IMR-90 (cell line): ENCODE measurements at regions not wholly inside any gene's neighbourhood (a gene's known extent, or its start where the extent isn't known, plus 50 kb on each side); places are given as distances from the start of the nearest gene placed in this dataset.

ENCODE experiments used
- ATAC-seq: fragments of 200-7000 bp; cut with Tn5 transposase; 2 replicates; pipeline ENCODE4 v1.9.1; 2020; ENCODE audit warnings: low read depth, mild to moderate bottlenecking, moderate library complexity
- BruUV-seq: library from RNA; stranded (reverse); fragments of 400-500 nt; replicated peaks from 2 replicates; lab custom pipeline; 2021; lab: Mats Ljungman, UMichigan
- CTCF ChIA-PET: fragments of 300-600 bp; formaldehyde crosslinking; extraction: SDS; loops from one replicate; lab custom pipeline; 2021; ENCODE audit warnings: antibody characterized with exemption; lab: Yijun Ruan, JAX
- POLR2A ChIA-PET: fragments of 300-600 bp; sonication (Branson Sonifier 250); formaldehyde crosslinking; loops from one replicate; lab custom pipeline; 2022; ENCODE audit warnings: antibody characterized with exemption; ENCODE audit not compliant: unreplicated experiment; lab: Charles Lee
- DNase-seq: peaks from one replicate; pipeline ENCODE4 v3.0.0; 2013
- H2AFZ ChIP-seq: replicated peaks from 2 replicates; pipeline ENCODE3; 2013; ENCODE audit warnings: low read length, mild to moderate bottlenecking; ENCODE audit not compliant: poor library complexity
- H2AK5ac ChIP-seq: 2 replicates; pipeline ENCODE4 v1.6.1; 2013; ENCODE audit warnings: low read depth, low read length, inconsistent platforms
- H2AK9ac ChIP-seq: replicated peaks from 2 replicates; pipeline ENCODE3; 2013; ENCODE audit warnings: mild to moderate bottlenecking, low read depth, low read length, moderate library complexity; ENCODE audit not compliant: poor library complexity
- H2BK120ac ChIP-seq: 2 replicates; pipeline ENCODE4 v1.6.1; 2013; ENCODE audit warnings: low read depth, low read length, inconsistent platforms
- H2BK15ac ChIP-seq: 3 replicates; pipeline ENCODE4 v1.6.1; 2013; ENCODE audit warnings: low read depth, low read length, inconsistent platforms
- H2BK20ac ChIP-seq: 2 replicates; pipeline ENCODE4 v1.6.1; 2013; ENCODE audit warnings: low read depth, mild to moderate bottlenecking, inconsistent platforms, low read length, moderate library complexity
- H2BK5ac ChIP-seq: 2 replicates; pipeline ENCODE4 v1.6.1; 2013; ENCODE audit warnings: mild to moderate bottlenecking, low read depth, low read length, inconsistent platforms; ENCODE audit not compliant: poor library complexity, severe bottlenecking
- H3K14ac ChIP-seq: replicated peaks from 2 replicates; pipeline ENCODE4 v1.6.1; 2013; ENCODE audit warnings: low read depth, low read length, inconsistent platforms
- H3K18ac ChIP-seq: 2 replicates; pipeline ENCODE4 v1.6.1; 2013; ENCODE audit warnings: low read depth, low read length, control low read depth
- H3K23ac ChIP-seq: 2 replicates; pipeline ENCODE4 v1.6.1; 2013; ENCODE audit warnings: low read depth, low read length, inconsistent platforms
- H3K27ac ChIP-seq: 2 replicates; pipeline ENCODE4 v1.5.1; 2013; ENCODE audit warnings: mild to moderate bottlenecking, control low read depth, low read length; ENCODE audit not compliant: insufficient read depth
- H3K27me3 ChIP-seq: 2 replicates; pipeline ENCODE4 v1.6.1; 2013; ENCODE audit warnings: low read length; ENCODE audit not compliant: control insufficient read depth, insufficient read depth
- H3K36me3 ChIP-seq: 2 replicates; pipeline ENCODE4 v1.6.1; 2013; ENCODE audit warnings: low read length, mixed read lengths; ENCODE audit not compliant: control insufficient read depth, insufficient read depth
- H3K4ac ChIP-seq: 2 replicates; pipeline ENCODE4 v1.6.1; 2013; ENCODE audit warnings: low read depth, low read length, inconsistent platforms
- H3K4me1 ChIP-seq: 2 replicates; pipeline ENCODE4 v1.6.1; 2013; ENCODE audit warnings: low read length, mixed read lengths; ENCODE audit not compliant: control insufficient read depth, insufficient read depth
- H3K4me2 ChIP-seq: 2 replicates; pipeline ENCODE4 v1.6.1; 2013; ENCODE audit warnings: low read depth, mild to moderate bottlenecking, control low read depth, low read length, moderate library complexity
- H3K4me3 ChIP-seq: 2 replicates; pipeline ENCODE4 v1.5.1; 2013; ENCODE audit warnings: low read depth, mild to moderate bottlenecking, control low read depth, low read length, moderate library complexity; ENCODE audit not compliant: insufficient read depth
- H3K56ac ChIP-seq: 2 replicates; pipeline ENCODE4 v1.6.1; 2013; ENCODE audit warnings: low read length, inconsistent platforms; ENCODE audit not compliant: insufficient read depth; ENCODE audit errors: extremely low read depth
- H3K79me1 ChIP-seq, 2 experiments: 2 replicates each; pipeline ENCODE4 v1.6.1; 2013; ENCODE audit warnings: low read length in 2 of 2, inconsistent platforms in 1 of 2, low read depth in 1 of 2
- H3K9ac ChIP-seq: 2 replicates; pipeline ENCODE4 v1.6.1; 2013; ENCODE audit warnings: low read depth, low read length, control low read depth
- H3K9me1 ChIP-seq: 2 replicates; pipeline ENCODE4 v1.6.1; 2013; ENCODE audit warnings: low read length, inconsistent platforms; ENCODE audit not compliant: insufficient read depth
- H3K9me3 ChIP-seq: 2 replicates; pipeline ENCODE4 v1.6.1; 2013; ENCODE audit warnings: low read length; ENCODE audit not compliant: control insufficient read depth, insufficient read depth
- H4K20me1 ChIP-seq: 2 replicates; pipeline ENCODE4 v1.6.1; 2013; ENCODE audit warnings: low read length, inconsistent platforms; ENCODE audit not compliant: insufficient read depth
- H4K5ac ChIP-seq: 2 replicates; pipeline ENCODE4 v1.6.1; 2013; ENCODE audit warnings: mild to moderate bottlenecking, low read depth, low read length, control low read depth
- H4K8ac ChIP-seq, 2 experiments: 2 replicates each; pipeline ENCODE4 v1.6.1; 2013; ENCODE audit warnings: low read depth in 2 of 2, low read length in 2 of 2, control low read depth in 1 of 2, inconsistent platforms in 1 of 2
- H4K91ac ChIP-seq: 2 replicates; pipeline ENCODE4 v1.6.1; 2013; ENCODE audit warnings: low read depth, low read length, inconsistent platforms; ENCODE audit not compliant: insufficient read depth
- BHLHE40 ChIP-seq: fragments of 150-350 bp; IDR thresholded peaks from 2 replicates; pipeline ENCODE4 v1.6.1; 2016; ENCODE audit warnings: mild to moderate bottlenecking, low read depth, low read length
- CEBPB ChIP-seq: IDR thresholded peaks from 2 replicates; pipeline ENCODE4 v1.6.1; 2012; ENCODE audit warnings: low read depth, low read length, improper control_type of control experiment
- CHD1 ChIP-seq: IDR thresholded peaks from 2 replicates; pipeline ENCODE4 v1.6.1; 2012; ENCODE audit warnings: low read depth, low read length, improper control_type of control experiment
- FOS ChIP-seq: fragments of 150-350 bp; IDR thresholded peaks from 2 replicates; pipeline ENCODE4 v1.6.1; 2016; ENCODE audit warnings: low read depth, low read length
- MAFK ChIP-seq: IDR thresholded peaks from 2 replicates; pipeline ENCODE4 v1.6.1; 2012; ENCODE audit warnings: low read depth, low read length, improper control_type of control experiment
- MAZ ChIP-seq: IDR thresholded peaks from 2 replicates; pipeline ENCODE4 v1.6.1; 2012; ENCODE audit warnings: low read depth, mild to moderate bottlenecking, low read length, improper control_type of control experiment, moderate library complexity, borderline replicate concordance
- NFE2L2 ChIP-seq: fragments of 150-350 bp; IDR thresholded peaks from 2 replicates; pipeline ENCODE4 v1.6.1; 2016; ENCODE audit warnings: low read depth, mild to moderate bottlenecking, low read length
- POLR2A ChIP-seq: IDR thresholded peaks from 2 replicates; pipeline ENCODE4 v1.6.1; 2012; ENCODE audit warnings: mild to moderate bottlenecking, low read depth, low read length
- RCOR1 ChIP-seq: IDR thresholded peaks from 2 replicates; pipeline ENCODE4 v1.6.1; 2012; ENCODE audit warnings: mild to moderate bottlenecking, low read length, improper control_type of control experiment; ENCODE audit not compliant: insufficient replicate concordance
- RFX5 ChIP-seq: IDR thresholded peaks from 2 replicates; pipeline ENCODE4 v1.8.0; 2012; ENCODE audit warnings: low read depth, mild to moderate bottlenecking, low read length, moderate library complexity
- whole genome bisulfite sequencing, 2 experiments: methylation state at CpG; one replicate each; pipeline versions ENCODE4 v1.1.5 to v1.1.7; 2013; ENCODE audit warnings: missing lambda C conversion rate in 2 of 2; ENCODE audit not compliant: insufficient read length in 1 of 2; ENCODE audit errors: extremely low coverage in 2 of 2; 5-methylcytosine and 5-hydroxymethylcytosine counted together
- dilution Hi-C: fragments of 300-500 bp; cut with HindIII; formaldehyde crosslinking; loops from one replicate; pipeline ENCODE4 v1.14.3; 2018; ENCODE audit warnings: low sequenced_read_pairs; ENCODE audit not compliant: unreplicated experiment
- in situ Hi-C: fragments of 300-500 bp; cut with MboI; formaldehyde crosslinking; loops from 3 replicates; pipeline ENCODE4 v1.14.3; 2019; ENCODE audit warnings: low sequenced_read_pairs, inconsistent platforms, mixed read lengths
- intact Hi-C: fragments of 100-400 bp; cut with micrococcal nuclease; formaldehyde crosslinking; loops from 2 replicates; pipeline ENCODE4 v1.10.0; 2022

DNA sequence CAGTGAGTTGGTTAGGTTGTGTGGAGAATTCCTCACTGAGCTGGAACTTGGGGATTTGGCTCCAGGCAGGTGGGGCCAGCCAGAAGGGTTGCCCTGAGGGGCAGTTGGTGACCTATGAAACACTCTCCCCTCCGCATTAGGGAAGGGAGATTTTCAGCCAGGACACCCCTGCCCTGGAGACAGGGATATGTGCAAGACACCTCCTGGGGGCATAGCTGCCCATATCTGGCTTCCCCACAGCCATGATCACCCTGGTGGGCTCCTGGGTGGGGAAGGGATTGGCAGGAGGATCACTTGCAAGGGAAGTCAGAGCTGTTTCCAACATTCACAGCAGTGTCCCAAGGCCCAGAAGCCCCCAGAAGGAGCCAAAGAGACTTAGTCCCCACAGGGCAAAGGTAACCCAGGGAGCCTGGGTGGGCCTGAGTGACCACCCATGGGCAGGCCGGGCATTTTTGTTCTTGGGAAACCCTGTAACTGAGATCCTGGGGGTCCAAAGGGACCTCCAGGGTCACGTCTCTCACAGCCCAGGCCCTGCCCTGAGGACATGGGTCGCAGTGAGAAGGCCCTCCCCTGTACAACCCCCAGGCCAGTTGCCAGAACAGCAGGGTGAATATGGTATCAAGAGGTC lies 145.8 kb downstream of the MRPL14 start:
- Histone ChIP-seq H3K18ac (no peak overlapping the region), H3K9me3 (no peaks in the 10 kb centered on the region), H2BK15ac (no peak overlapping the region), H2AFZ (no peak overlapping the region), H2BK20ac (no peak overlapping the region), H2AK9ac (no peak overlapping the region), H4K8ac (no peak overlapping the region), H2AK5ac (no peak overlapping the region), H3K14ac (no peak overlapping the region), H3K4me3 (no peak overlapping the region), H3K27me3 (peaks cover 2% of the 10 kb centered on the region), H4K91ac (no peak overlapping the region), H3K4me1 (peaks cover 11% of the 10 kb centered on the region), H3K9me1 (peaks cover 6% of the 10 kb centered on the region), H4K5ac (no peak overlapping the region), H3K36me3 (no peaks in the 10 kb centered on the region), H3K23ac (no peak overlapping the region), H3K79me1 (no peaks in the 10 kb centered on the region), H4K20me1 (no peaks in the 10 kb centered on the region), H3K4ac (no peak overlapping the region), H3K9ac (no peak overlapping the region), H3K27ac (no peak overlapping the region), H3K56ac (no peak overlapping the region), H3K4me2 (no peak overlapping the region), H2BK5ac (no peak overlapping the region), H2BK120ac (no peak overlapping the region)
- dilution Hi-C loops = no loop called here
- no TSS peak for BruUV-seq
- intact Hi-C loops = no loop called here
- WGBS, 2 experiments = 100% methylated on average over 1 of the region's 4 CpGs; no CpG with 5 or more reads in 1 of the 2 experiments
- DNase-seq (no peak), ATAC-seq (no peak)
- CTCF ChIA-PET = no interaction called here
- in situ Hi-C loops = no loop called here
- no peak for TF ChIP-seq CHD1
- no peak for TF ChIP-seq MAZ
- TF ChIP-seq CEBPB = no peak
- TF ChIP-seq NFE2L2 = no peak
- TF ChIP-seq FOS = no peak
- no peak for TF ChIP-seq RFX5
- TF ChIP-seq POLR2A = no peak
- no peak for TF ChIP-seq MAFK
- TF ChIP-seq RCOR1 = no peak
- TF ChIP-seq BHLHE40 = no peak
- POLR2A ChIA-PET = no interaction called here
